K562 (cell line): ENCODE measurements at regions not wholly inside any gene's neighbourhood (a gene's known extent, or its start where the extent isn't known, plus 50 kb on each side); places are given as distances from the start of the nearest gene placed in this dataset.

Experiments used
- ATAC-seq: fragments of 200-7000 bp; cut with Tn5 transposase; 3 replicates; pipeline ENCODE4 v1.9.1; 2020; ENCODE audit warnings: moderate library complexity
- BruUV-seq: library from RNA; stranded (reverse); fragments of 400-500 nt; replicated peaks from 2 replicates; lab custom pipeline; 2021; lab: Mats Ljungman, UMichigan
- CTCF ChIA-PET: fragments of 300-600 bp; formaldehyde crosslinking; extraction: SDS; loops from one replicate; lab custom pipeline; 2021; ENCODE audit warnings: low intra/inter-chr PET ratio; lab: Yijun Ruan, JAX
- POLR2A ChIA-PET: fragments of 300-600, 350-650 bp; sonication (Branson Sonifier 250); formaldehyde crosslinking; extraction: SDS; loops from one replicate; lab custom pipeline; 2021; ENCODE audit warnings: antibody characterized with exemption, inconsistent platforms; lab: Yijun Ruan, JAX
- DNase-seq, 4 experiments: peaks; one replicate each; pipeline versions ENCODE4 v3.0.0 to v3.0.0-alpha.2; 2011 to 2018; ENCODE audit warnings: low spot score in 3 of 4, mixed read lengths in 3 of 4; ENCODE audit errors: extremely low read depth in 1 of 4
- FAIRE-seq: peaks from 2 replicates; lab custom pipeline; 2011; peaks lifted over from hg19 to GRCh38; lab: Jason Lieb, UNC
- H2AFZ ChIP-seq: 2 replicates; pipeline ENCODE4 v1.6.0; 2011; ENCODE audit warnings: low read depth, low read length, control low read depth, inconsistent platforms
- H3K27ac ChIP-seq: fragments of 200-600 bp; 3 replicates; pipeline ENCODE4 v1.8.0; 2011; ENCODE audit warnings: low read depth, mild to moderate bottlenecking, control low read depth, inconsistent platforms, low read length, moderate library complexity, mixed read lengths; ENCODE audit errors: extremely low read depth
- H3K27me3 ChIP-seq, 2 experiments: fragments of 300-600 bp in 1 of 2; 2 replicates in 1 of 2; 3 replicates in 1 of 2; pipeline versions ENCODE4 v1.6.0 to v1.8.0; 2011; ENCODE audit warnings: inconsistent platforms in 2 of 2, low read length in 2 of 2, mild to moderate bottlenecking in 1 of 2, mixed read lengths in 1 of 2, moderate library complexity in 1 of 2; ENCODE audit not compliant: control insufficient read depth in 2 of 2, insufficient read depth in 2 of 2
- H3K36me3 ChIP-seq: fragments of 300-600 bp; 3 replicates; pipeline ENCODE4 v1.8.0; 2011; ENCODE audit warnings: mild to moderate bottlenecking, low read length, inconsistent platforms; ENCODE audit not compliant: control insufficient read depth, insufficient read depth
- H3K4me1 ChIP-seq, 2 experiments: fragments of 200-600 bp in 1 of 2; replicated peaks in 1 of 2; 2 replicates in 1 of 2; 3 replicates in 1 of 2; pipeline versions ENCODE4 v1.5.1 to v1.8.0; 2011; ENCODE audit warnings: inconsistent platforms in 2 of 2, low read length in 2 of 2, mild to moderate bottlenecking in 1 of 2, mixed read lengths in 1 of 2, moderate library complexity in 1 of 2; ENCODE audit not compliant: control insufficient read depth in 2 of 2, insufficient read depth in 2 of 2
- H3K4me2 ChIP-seq: 2 replicates; pipeline ENCODE4 v1.6.1; 2011; ENCODE audit warnings: low read length, control low read depth, inconsistent platforms, mixed read lengths; ENCODE audit not compliant: insufficient read depth
- H3K4me3 ChIP-seq: fragments of 200-600 bp; sonication (generic), shearing (Covaris generic); 2 replicates; pipeline ENCODE4 v1.5.1; 2016; ENCODE audit warnings: control low read depth, inconsistent platforms
- H3K79me2 ChIP-seq: fragments of 200-600 bp; 3 replicates; pipeline ENCODE4 v1.8.0; 2011; ENCODE audit warnings: low read length, inconsistent platforms; ENCODE audit not compliant: control insufficient read depth, insufficient read depth
- H3K9ac ChIP-seq, 2 experiments: 2 replicates each; pipeline versions ENCODE4 v1.6.0 to v1.6.1; 2011; ENCODE audit warnings: low read depth in 2 of 2, low read length in 2 of 2, control low read depth in 1 of 2, inconsistent platforms in 1 of 2, mild to moderate bottlenecking in 1 of 2, mixed read lengths in 1 of 2; ENCODE audit not compliant: insufficient read depth in 1 of 2
- H3K9me1 ChIP-seq: one replicate; pipeline ENCODE4 v1.6.0; 2011; ENCODE audit warnings: inconsistent platforms, mild to moderate bottlenecking, low read length, moderate library complexity; ENCODE audit not compliant: control insufficient read depth, insufficient read depth
- H3K9me3 ChIP-seq: replicated peaks from 2 replicates; pipeline ENCODE4 v1.5.1; 2011; ENCODE audit warnings: low read depth, low read length, inconsistent platforms; ENCODE audit not compliant: control insufficient read depth, insufficient read depth
- H4K20me1 ChIP-seq: replicated peaks from 2 replicates; pipeline ENCODE4 v1.6.1; 2011; ENCODE audit warnings: low read length, inconsistent platforms, mixed read lengths; ENCODE audit not compliant: control insufficient read depth, insufficient read depth
- CBFA2T3 ChIP-seq: fragments of 450-650 bp; IDR thresholded peaks from 2 replicates; pipeline ENCODE4 v1.6.1; 2017
- DACH1 ChIP-seq: fragments of 450-650 bp; IDR thresholded peaks from 2 replicates; pipeline ENCODE4 v1.6.1; 2018; ENCODE audit not compliant: partially characterized antibody
- DLX4 ChIP-seq: fragments of 250-450 bp; sonication (Bioruptor Pico); IDR thresholded peaks from 2 replicates; pipeline ENCODE4 v1.6.1; 2021; ENCODE audit warnings: mild to moderate bottlenecking
- DPF2 ChIP-seq: fragments of 450-650 bp; IDR thresholded peaks from 2 replicates; pipeline ENCODE4 v1.6.1; 2016
- ILK ChIP-seq: fragments of 450-650 bp; IDR thresholded peaks from 2 replicates; pipeline ENCODE4 v1.6.1; 2016; ENCODE audit warnings: missing genetic modification characterization, low read depth, mild to moderate bottlenecking, missing compliant biosample characterization, moderate library complexity, borderline replicate concordance
- MED1 ChIP-seq: sonication (generic); formaldehyde crosslinking; IDR thresholded peaks from 2 replicates; pipeline ENCODE4 v1.8.1; 2023; ENCODE audit warnings: missing genetic modification reagents, borderline replicate concordance
- PYGO2 ChIP-seq: fragments of 450-650 bp; IDR thresholded peaks from 2 replicates; pipeline ENCODE4 v1.6.1; 2016; ENCODE audit warnings: mild to moderate bottlenecking, missing genetic modification characterization, moderate library complexity, missing compliant biosample characterization
- RBBP5 ChIP-seq: fragments of 200-600 bp; sonication (generic); IDR thresholded peaks from 2 replicates; pipeline ENCODE4 v1.6.1; 2012; ENCODE audit warnings: borderline replicate concordance, mild to moderate bottlenecking, low read length, control low read depth, inconsistent platforms; ENCODE audit not compliant: insufficient read depth, poor library complexity, severe bottlenecking
- RNF219 ChIP-seq: fragments of 250-450 bp; sonication (Bioruptor Pico); IDR thresholded peaks from 2 replicates; pipeline ENCODE4 v1.5.0; 2022; ENCODE audit warnings: mild to moderate bottlenecking
- SAFB ChIP-seq: fragments of 200-400 bp; formaldehyde crosslinking; IDR thresholded peaks from 2 replicates; pipeline ENCODE4 v1.6.1; 2017; ENCODE audit warnings: low read depth, low read length, borderline replicate concordance
- SIN3A ChIP-seq, 2 experiments: fragments of 150-350 bp in 1 of 2; IDR thresholded peaks; 2 replicates each; pipeline ENCODE4 v1.6.1; 2011 to 2016; ENCODE audit warnings: borderline replicate concordance in 2 of 2, low read depth in 2 of 2, low read length in 2 of 2, mild to moderate bottlenecking in 2 of 2, moderate library complexity in 2 of 2; ENCODE audit not compliant: control insufficient read depth in 1 of 2
- SMAD3 ChIP-seq: fragments of 450-650 bp; formaldehyde crosslinking; conservative IDR thresholded peaks from 2 replicates; pipeline ENCODE4 v1.4.0; 2020; ENCODE audit warnings: mild to moderate bottlenecking
- SMARCE1 ChIP-seq: fragments of 450-650 bp; IDR thresholded peaks from 2 replicates; pipeline ENCODE4 v1.7.1; 2016; ENCODE audit warnings: mild to moderate bottlenecking
- SUPT5H ChIP-seq: fragments of 450-650 bp; IDR thresholded peaks from 2 replicates; pipeline ENCODE4 v1.6.1; 2016
- ZNF449 ChIP-seq: fragments of 250-450 bp; sonication (Bioruptor Pico); IDR thresholded peaks from 2 replicates; pipeline ENCODE4 v1.8.0; 2022; ENCODE audit warnings: moderate library complexity, mild to moderate bottlenecking, inconsistent platforms
- ZNF77 ChIP-seq: fragments of 250-450 bp; sonication (Bioruptor Pico); IDR thresholded peaks from 2 replicates; pipeline ENCODE4 v1.5.0; 2020
- ZNF778 ChIP-seq: fragments of 450-650 bp; formaldehyde crosslinking; IDR thresholded peaks from 2 replicates; pipeline ENCODE4 v1.4.0; 2020; ENCODE audit warnings: mild to moderate bottlenecking, moderate library complexity
- WGBS: fragments of 100-300 bp; shearing (Covaris generic); methylation state at CpG from one replicate; pipeline ENCODE4 v1.1.6; 2016; ENCODE audit warnings: low coverage, mixed read lengths; ENCODE audit not compliant: insufficient coverage; ENCODE audit errors: missing lambda C conversion rate; 5-methylcytosine and 5-hydroxymethylcytosine counted together
- in situ Hi-C: fragments of 300-500 bp; cut with MboI; formaldehyde crosslinking; loops from 4 replicates; pipeline ENCODE4 v1.15.0; 2018; ENCODE audit warnings: inconsistent platforms, mixed read lengths
- intact Hi-C: fragments of 100-400 bp; cut with micrococcal nuclease; formaldehyde crosslinking; loops from 2 replicates; pipeline ENCODE4 v1.14.2; 2022

GRCh38 chr1:37246631-37247030 is 212.3 kb upstream of the GRIK3 start (continued):
- TF ChIP-seq RNF219 (CRISPR knock-in tag), result no peak
- no peak for TF ChIP-seq CBFA2T3
- TF ChIP-seq SMARCE1, result no peak
- no peak for TF ChIP-seq DLX4 (CRISPR knock-in tag)
- TF ChIP-seq RBBP5, result no peak
- TF ChIP-seq ILK (tag), result no peak
- TF ChIP-seq SUPT5H, result no peak

- POLR2A ChIA-PET, result interaction anchor here (0.8 to 1.8 kb wide), 2 partner anchors 8 to 184 kb away, joined by 5 read pairs; no protein-coding TSS in a partner anchor
- no peak for ATAC-seq
- peaks cover 11% of the 10 kb centered on the region for H4K20me1 ChIP-seq
- TF ChIP-seq SAFB (no peak), MED1 (CRISPR knock-in tag) (no peak), ZNF778 (CRISPR knock-in tag) (no peak), DPF2 (no peak), SIN3A (IDR thresholded peaks at IDR 0.05; ENCODE audit: borderline replicate concordance in 2 of 2, control insufficient read depth in 1 of 2, low read depth in 2 of 2, low read length in 2 of 2) (no peak), PYGO2 (no peak), ZNF77 (no peak), ZNF449 (CRISPR knock-in tag) (no peak), SMAD3 (CRISPR knock-in tag) (no peak), DACH1 (no peak)
Observed at GRCh38 chr1:37250371-37250770, 216.1 kb upstream of the GRIK3 start.

More at GRCh38 chr1:37250371-37250770, 216.1 kb upstream of the GRIK3 start:
- Histone ChIP-seq H3K27ac (no peak overlapping the region), H3K9me3 (no peaks in the 10 kb centered on the region), H3K36me3 (no peaks in the 10 kb centered on the region), H3K9me1 (no peaks in the 10 kb centered on the region), H3K27me3 (0 out of 5 replicates have a peak, but pooled peaks cover 0 to 8% of the 10 kb centered on the region in 2 experiments), H2AFZ (no peak overlapping the region), H3K79me2 (no peaks in the 10 kb centered on the region), H3K4me2 (no peak overlapping the region), H3K4me1 (no peaks in the 10 kb centered on the region), H3K9ac (no peak overlapping the region; a peak in 1 of 4 replicates), H3K4me3 (no peak overlapping the region)
- CTCF ChIA-PET, result no interaction called here
- no peak for DNase-seq
- intact Hi-C loops (no loop called here), in situ Hi-C loops (no loop called here)
- no peak for FAIRE-seq
- no TSS peak for BruUV-seq
- 0% methylated on average over 4 of the region's 4 CpGs for WGBS
